ENCODE measurements at regions not wholly inside any gene's neighbourhood (a gene's known extent, or its start where the extent isn't known, plus 50 kb on each side); places are given as distances from the start of the nearest gene placed in this dataset.

DNA sequence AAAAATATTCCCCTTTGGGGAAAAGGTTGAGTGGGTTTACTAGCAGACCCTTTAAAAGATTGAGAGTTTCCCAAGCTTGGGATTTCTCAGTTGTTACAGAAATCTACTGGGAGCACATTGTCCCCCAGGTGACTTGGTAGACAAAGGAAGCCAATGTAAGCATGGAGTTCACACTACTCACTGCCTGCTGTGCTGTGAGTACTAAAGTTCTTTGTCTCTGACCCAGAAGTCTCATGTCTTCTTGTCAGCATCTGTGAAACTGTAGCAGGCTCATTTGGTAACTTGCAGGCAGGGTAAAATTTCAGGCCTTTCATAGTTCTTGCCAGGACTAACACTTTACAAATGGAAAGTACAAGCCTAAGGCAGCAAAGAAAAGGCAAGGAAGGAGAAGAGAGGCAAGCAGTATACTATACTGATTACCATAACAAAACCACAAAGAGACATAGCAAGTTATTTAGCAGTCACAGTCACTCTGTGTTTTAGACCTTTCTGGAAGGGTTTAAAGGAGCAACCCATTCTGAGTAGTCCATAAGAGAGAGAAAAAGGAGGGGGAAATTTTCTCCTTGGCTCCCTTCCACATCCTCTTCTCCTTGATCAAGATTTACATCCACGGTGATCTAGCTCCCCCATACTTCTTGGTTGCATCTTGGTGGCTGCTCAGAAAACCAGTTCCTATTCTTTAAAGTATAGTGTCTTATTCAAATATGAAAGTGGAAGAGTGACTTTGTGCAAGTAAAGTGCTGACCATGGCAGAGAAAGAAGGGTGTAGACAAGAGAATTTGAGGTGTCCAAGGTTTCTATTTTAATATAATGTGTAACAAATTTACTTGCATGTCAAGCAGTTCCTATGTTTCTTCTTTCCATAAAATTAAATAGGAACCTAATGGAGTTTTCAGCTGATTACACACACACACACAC, 160.0 kb upstream of the PDE5A start:
- no peak overlapping the region for H3K27ac ChIP-seq
- H3K4me3 ChIP-seq = no peak overlapping the region
- no peaks in the 10 kb centered on the region for H3K9me3 ChIP-seq
- DNase-seq (ENCODE audit: extremely low spot score in 2 of 2) = no peak
- no peak for TF ChIP-seq POLR2AphosphoS5 (IDR thresholded peaks at IDR 0.05; ENCODE audit: insufficient read depth in 1 of 2, low read depth in 1 of 2)
- TF ChIP-seq POLR2A (IDR thresholded peaks at IDR 0.05) = no peak
- TF ChIP-seq, protein P1, sequence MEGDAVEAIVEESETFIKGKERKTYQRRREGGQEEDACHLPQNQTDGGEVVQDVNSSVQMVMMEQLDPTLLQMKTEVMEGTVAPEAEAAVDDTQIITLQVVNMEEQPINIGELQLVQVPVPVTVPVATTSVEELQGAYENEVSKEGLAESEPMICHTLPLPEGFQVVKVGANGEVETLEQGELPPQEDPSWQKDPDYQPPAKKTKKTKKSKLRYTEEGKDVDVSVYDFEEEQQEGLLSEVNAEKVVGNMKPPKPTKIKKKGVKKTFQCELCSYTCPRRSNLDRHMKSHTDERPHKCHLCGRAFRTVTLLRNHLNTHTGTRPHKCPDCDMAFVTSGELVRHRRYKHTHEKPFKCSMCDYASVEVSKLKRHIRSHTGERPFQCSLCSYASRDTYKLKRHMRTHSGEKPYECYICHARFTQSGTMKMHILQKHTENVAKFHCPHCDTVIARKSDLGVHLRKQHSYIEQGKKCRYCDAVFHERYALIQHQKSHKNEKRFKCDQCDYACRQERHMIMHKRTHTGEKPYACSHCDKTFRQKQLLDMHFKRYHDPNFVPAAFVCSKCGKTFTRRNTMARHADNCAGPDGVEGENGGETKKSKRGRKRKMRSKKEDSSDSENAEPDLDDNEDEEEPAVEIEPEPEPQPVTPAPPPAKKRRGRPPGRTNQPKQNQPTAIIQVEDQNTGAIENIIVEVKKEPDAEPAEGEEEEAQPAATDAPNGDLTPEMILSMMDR (IDR thresholded peaks at IDR 0.05) = no peak
- H3K36me3 ChIP-seq = no peaks in the 10 kb centered on the region
- intact Hi-C loops (cut with DNase I) = no loop called here
- H3K27me3 ChIP-seq = no peaks in the 10 kb centered on the region
- no peaks in the 10 kb centered on the region for H3K4me1 ChIP-seq

DNA sequence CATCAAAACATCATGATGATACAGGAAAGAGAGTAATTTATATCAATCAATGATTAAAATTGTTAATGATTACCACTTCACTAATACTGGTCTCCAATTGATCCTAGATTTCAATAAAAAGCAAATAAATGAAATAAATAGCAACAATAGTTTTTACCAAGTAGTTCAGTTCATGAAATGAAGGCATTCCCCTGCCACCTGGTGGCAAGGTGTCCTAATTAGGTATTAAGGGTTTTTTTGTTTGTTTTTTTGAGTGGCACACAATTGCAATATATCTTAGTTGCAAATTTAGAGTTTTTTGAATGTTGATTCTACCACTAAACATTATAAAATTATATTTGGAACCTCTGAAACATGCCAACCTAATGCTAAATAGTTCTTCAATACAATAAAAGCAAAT, 157.4 kb upstream of the PDE5A start:
- Histone ChIP-seq H3K36me3 (no peaks in the 10 kb centered on the region), H3K27ac (no peak overlapping the region), H3K4me1 (no peaks in the 10 kb centered on the region), H3K9me3 (no peaks in the 10 kb centered on the region), H3K4me3 (no peak overlapping the region), H3K27me3 (no peaks in the 10 kb centered on the region)
- no peak for DNase-seq (ENCODE audit: extremely low spot score in 2 of 2)
- TF ChIP-seq POLR2A (IDR thresholded peaks at IDR 0.05) (no peak), POLR2AphosphoS5 (IDR thresholded peaks at IDR 0.05; ENCODE audit: insufficient read depth in 1 of 2, low read depth in 1 of 2) (no peak)
- TF ChIP-seq, protein P1 (IDR thresholded peaks at IDR 0.05) = no peak
- intact Hi-C loops (cut with DNase I) = no loop called here

- Histone ChIP-seq H3K27ac (no peak overlapping the region), H3K36me3 (no peaks in the 10 kb centered on the region), H3K27me3 (no peaks in the 10 kb centered on the region), H3K9me3 (no peaks in the 10 kb centered on the region), H3K4me3 (no peak overlapping the region), H3K4me1 (no peaks in the 10 kb centered on the region)
- no peak for DNase-seq (ENCODE audit: extremely low spot score in 2 of 2)
- intact Hi-C loops (cut with DNase I) = no loop called here
- no peak for TF ChIP-seq POLR2A (IDR thresholded peaks at IDR 0.05)
- no peak for TF ChIP-seq POLR2AphosphoS5 (IDR thresholded peaks at IDR 0.05; ENCODE audit: insufficient read depth in 1 of 2, low read depth in 1 of 2)
- TF ChIP-seq, protein P1 (IDR thresholded peaks at IDR 0.05) = no peak
These were observed 154.8 kb upstream of the PDE5A start for GRCh38 chr4:119783189-119783983.

GRCh38 chr4:119781044-119781443, 152.4 kb upstream of the PDE5A start:
- no peaks in the 10 kb centered on the region for H3K9me3 ChIP-seq
- no peak overlapping the region for H3K27ac ChIP-seq
- no peaks in the 10 kb centered on the region for H3K36me3 ChIP-seq
- H3K27me3 ChIP-seq = no peaks in the 10 kb centered on the region
- no peak for DNase-seq (ENCODE audit: extremely low spot score in 2 of 2)
- TF ChIP-seq POLR2A (IDR thresholded peaks at IDR 0.05) (no peak), POLR2AphosphoS5 (IDR thresholded peaks at IDR 0.05; ENCODE audit: insufficient read depth in 1 of 2, low read depth in 1 of 2) (no peak)
- TF ChIP-seq, protein P1 (IDR thresholded peaks at IDR 0.05) = no peak
- intact Hi-C loops (cut with DNase I) = no loop called here
- no peak overlapping the region for H3K4me3 ChIP-seq
- H3K4me1 ChIP-seq = no peaks in the 10 kb centered on the region

All from vagina (tissue), 2 donors.